OCI-LY3 (cell line): ENCODE measurements at regions not wholly inside any gene's neighbourhood (a gene's known extent, or its start where the extent isn't known, plus 50 kb on each side); places are given as distances from the start of the nearest gene placed in this dataset.

ENCODE experiments used
- CTCF ChIP-seq: fragments of 200-600, 300-600 bp; sonication (generic); IDR thresholded peaks from 2 replicates; pipeline ENCODE4 v1.5.1; 2014; ENCODE audit warnings: antibody characterized with exemption, low read length, low read depth
- EZH2phosphoT487 ChIP-seq: fragments of 200-600 bp; shearing (Covaris generic); IDR thresholded peaks from 2 replicates; pipeline ENCODE4 v1.6.1; 2018; ENCODE audit warnings: antibody characterized with exemption, mixed run types, low read depth

- TF ChIP-seq EZH2phosphoT487 = no peak
- TF ChIP-seq CTCF = no peak
These were observed 186.7 kb upstream of the CDIN1 start for GRCh38 chr15:36392676-36393266.
